ENCODE measurements at regions not wholly inside any gene's neighbourhood (a gene's known extent, or its start where the extent isn't known, plus 50 kb on each side); places are given as distances from the start of the nearest gene placed in this dataset.
"Not testable (repeated sequence)": the region's sequence is repeated elsewhere in the genome, so short reads cannot be mapped to it uniquely, and the experiment has no call there.

- no peak overlapping the region for H3K4me3 Mint-ChIP-seq
- H3K9me3 Mint-ChIP-seq (ENCODE audit: low read depth), result peaks cover 4% of the 10 kb centered on the region
- H3K36me3 Mint-ChIP-seq, result no peaks in the 10 kb centered on the region
- no peaks in the 10 kb centered on the region for H3K27me3 Mint-ChIP-seq
- H3K4me1 Mint-ChIP-seq, result no peaks in the 10 kb centered on the region
- no peak for ATAC-seq
- no peak for DNase-seq
- CTCF ChIA-PET, result no interaction called here
- no peak overlapping the region for H3K27ac Mint-ChIP-seq
These were observed 471.8 kb downstream of the COL12A1 start for GRCh38 chr6:74733830-74734620.

- no peak overlapping the region for H3K27ac Mint-ChIP-seq
These were observed 473.9 kb downstream of the COL12A1 start for GRCh38 chr6:74731931-74732330.

GRCh38 chr6:74731204-74731603, 474.6 kb downstream of the COL12A1 start:
- DNase-seq (no peak), ATAC-seq (no peak)
- CTCF ChIA-PET, result no interaction called here

More at GRCh38 chr6:74731931-74732330, 473.9 kb downstream of the COL12A1 start:
- no peaks in the 10 kb centered on the region for H3K4me1 Mint-ChIP-seq
- no peaks in the 10 kb centered on the region for H3K27me3 Mint-ChIP-seq
- DNase-seq (no peak), ATAC-seq (no peak)
- no peak overlapping the region for H3K4me3 Mint-ChIP-seq
- CTCF ChIA-PET, result no interaction called here
- peaks cover 4% of the 10 kb centered on the region for H3K9me3 Mint-ChIP-seq (ENCODE audit: low read depth)
- H3K36me3 Mint-ChIP-seq, result no peaks in the 10 kb centered on the region

GRCh38 chr6:74720923-74721322, 484.9 kb downstream of the COL12A1 start:
- H3K36me3 Mint-ChIP-seq, result no peaks in the 10 kb centered on the region
- H3K4me1 Mint-ChIP-seq, result no peaks in the 10 kb centered on the region
- DNase-seq (no peak), ATAC-seq (no peak)
- CTCF ChIA-PET, result no interaction called here
- H3K27ac Mint-ChIP-seq, result no peak overlapping the region
- no peaks in the 10 kb centered on the region for H3K27me3 Mint-ChIP-seq
- H3K4me3 Mint-ChIP-seq, result no peak overlapping the region
- H3K9me3 Mint-ChIP-seq (ENCODE audit: low read depth), result peaks cover 2% of the 10 kb centered on the region

More at GRCh38 chr6:74731204-74731603, 474.6 kb downstream of the COL12A1 start:
- Mint-ChIP-seq H3K27ac (no peak overlapping the region), H3K4me1 (no peaks in the 10 kb centered on the region), H3K9me3 (ENCODE audit: low read depth) (peaks cover 4% of the 10 kb centered on the region), H3K4me3 (no peak overlapping the region), H3K27me3 (no peaks in the 10 kb centered on the region), H3K36me3 (no peaks in the 10 kb centered on the region)

- CTCF ChIA-PET, result no interaction called here
- H3K36me3 Mint-ChIP-seq, result no peaks in the 10 kb centered on the region
- DNase-seq (no peak), ATAC-seq (no peak)
- H3K9me3 Mint-ChIP-seq (ENCODE audit: low read depth), result no peaks in the 10 kb centered on the region
- H3K27ac Mint-ChIP-seq, result no peak overlapping the region
- H3K4me3 Mint-ChIP-seq, result no peak overlapping the region
- no peaks in the 10 kb centered on the region for H3K27me3 Mint-ChIP-seq
- no peaks in the 10 kb centered on the region for H3K4me1 Mint-ChIP-seq
These were observed 488.3 kb downstream of the COL12A1 start for GRCh38 chr6:74717591-74717990.

GRCh38 chr6:74715355-74716085, 490.3 kb downstream of the COL12A1 start:
- DNase-seq (no peak), ATAC-seq (no peak)
- CTCF ChIA-PET, result no interaction called here
- Mint-ChIP-seq H3K27me3 (no peaks in the 10 kb centered on the region), H3K4me1 (no peaks in the 10 kb centered on the region), H3K36me3 (no peaks in the 10 kb centered on the region), H3K4me3 (no peak overlapping the region), H3K27ac (no peak overlapping the region), H3K9me3 (ENCODE audit: low read depth) (peaks cover 3% of the 10 kb centered on the region)

DNA sequence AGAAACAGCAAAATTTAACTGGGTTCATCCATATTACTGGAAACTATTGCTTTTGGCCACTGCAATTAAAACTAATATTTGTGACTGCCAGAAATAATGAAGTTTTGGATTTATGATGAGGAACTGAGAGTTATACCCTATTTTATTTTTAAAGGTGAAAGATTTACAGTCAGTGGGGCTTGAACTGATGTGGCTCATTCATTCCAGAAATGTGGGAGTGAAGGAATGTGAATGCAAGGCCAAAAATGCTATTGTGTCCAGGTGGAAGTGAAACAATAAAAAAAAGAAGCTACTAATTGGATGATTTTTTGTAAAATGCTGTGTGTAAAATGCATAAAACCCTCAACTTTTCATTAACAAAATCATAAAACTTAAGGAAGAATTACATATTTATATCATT, 491.9 kb downstream of the COL12A1 start:
- H3K9me3 Mint-ChIP-seq (ENCODE audit: low read depth), result peaks cover 3% of the 10 kb centered on the region
- CTCF ChIA-PET, result no interaction called here
- DNase-seq, result no peak
- no peaks in the 10 kb centered on the region for H3K27me3 Mint-ChIP-seq
- ATAC-seq, result no peak
- no peak overlapping the region for H3K27ac Mint-ChIP-seq
- H3K4me1 Mint-ChIP-seq, result no peaks in the 10 kb centered on the region
- H3K36me3 Mint-ChIP-seq, result no peaks in the 10 kb centered on the region
- no peak overlapping the region for H3K4me3 Mint-ChIP-seq

DNA sequence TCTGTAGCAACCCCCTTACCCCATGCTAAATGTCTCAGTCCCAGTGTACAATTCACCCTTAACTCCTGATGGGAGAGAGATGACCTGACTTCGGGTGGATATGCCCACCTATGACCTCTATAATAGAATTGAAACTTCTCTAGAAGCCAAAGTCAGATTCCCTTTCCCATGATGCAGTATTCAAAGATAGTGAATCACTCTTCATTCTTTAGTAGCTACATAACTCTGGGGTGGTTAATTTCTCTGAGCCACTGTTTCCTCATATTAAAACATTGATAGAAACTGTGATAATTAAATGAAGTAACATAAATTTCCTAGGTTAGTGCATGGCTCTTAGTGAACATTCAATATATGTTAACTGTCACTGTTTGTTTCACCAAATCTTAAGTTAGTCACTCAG, 500.4 kb downstream of the COL12A1 start:
- no peak overlapping the region for H3K4me3 Mint-ChIP-seq
- CTCF ChIA-PET, result no interaction called here
- H3K36me3 Mint-ChIP-seq, result no peaks in the 10 kb centered on the region
- no peak overlapping the region for H3K27ac Mint-ChIP-seq
- DNase-seq, result no peak
- H3K27me3 Mint-ChIP-seq, result no peaks in the 10 kb centered on the region
- H3K9me3 Mint-ChIP-seq (ENCODE audit: low read depth), result no peaks in the 10 kb centered on the region
- no peaks in the 10 kb centered on the region for H3K4me1 Mint-ChIP-seq
- ATAC-seq, result no peak

DNA sequence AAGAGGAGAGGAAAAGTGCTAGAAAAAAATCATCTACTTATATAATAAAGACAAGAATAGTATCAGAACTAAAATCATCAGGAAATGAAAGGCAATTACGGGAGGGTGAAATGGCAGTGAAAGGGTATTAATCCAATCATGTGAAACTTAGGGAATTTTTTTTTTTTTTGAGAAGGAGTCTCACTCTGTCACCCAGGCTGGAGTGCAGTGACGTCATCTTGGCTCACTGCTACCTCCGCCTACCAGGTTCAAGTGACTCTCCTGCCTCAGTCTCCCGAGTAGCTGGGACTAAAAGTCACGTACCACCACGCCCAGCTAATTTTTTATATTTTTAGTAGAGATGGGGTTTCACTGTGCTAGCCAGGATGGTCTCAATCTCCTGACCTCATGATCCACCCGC, 501.3 kb downstream of the COL12A1 start:
- H3K36me3 Mint-ChIP-seq; H3K4me1 Mint-ChIP-seq; DNase-seq; CTCF ChIA-PET; H3K9me3 Mint-ChIP-seq (ENCODE audit: low read depth); ATAC-seq; H3K27me3 Mint-ChIP-seq; H3K4me3 Mint-ChIP-seq; H3K27ac Mint-ChIP-seq: not testable (repeated sequence)

DNA sequence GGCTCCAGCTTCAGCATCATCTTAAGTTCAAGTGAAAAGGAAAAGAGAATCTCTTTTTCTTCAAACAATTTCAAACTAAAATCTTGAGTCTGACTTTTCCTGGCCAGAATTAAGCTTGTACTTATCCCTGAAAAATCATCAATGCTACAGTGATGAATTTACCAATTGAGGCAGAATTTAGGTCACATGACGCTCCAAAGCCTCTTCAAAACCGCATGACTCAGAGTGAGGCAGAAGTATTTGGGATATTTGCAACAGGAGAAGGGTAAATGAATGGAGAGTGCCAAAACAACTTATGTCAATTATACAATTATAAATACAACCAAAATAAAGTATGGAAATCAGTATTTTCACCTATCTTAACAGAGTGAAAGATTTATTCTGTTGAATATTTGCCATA, 515.5 kb downstream of the COL12A1 start:
- ATAC-seq (no peak), DNase-seq (no peak)
- peaks cover 6% of the 10 kb centered on the region for H3K9me3 Mint-ChIP-seq (ENCODE audit: low read depth)
- H3K27me3 Mint-ChIP-seq, result no peaks in the 10 kb centered on the region
- no peak overlapping the region for H3K4me3 Mint-ChIP-seq
- no peaks in the 10 kb centered on the region for H3K4me1 Mint-ChIP-seq
- CTCF ChIA-PET, result no interaction called here
- H3K36me3 Mint-ChIP-seq, result no peaks in the 10 kb centered on the region
- H3K27ac Mint-ChIP-seq, result no peak overlapping the region

GRCh38 chr6:74689601-74690000, 516.3 kb downstream of the COL12A1 start:
- CTCF ChIA-PET, result no interaction called here
- peaks cover 5% of the 10 kb centered on the region for H3K9me3 Mint-ChIP-seq (ENCODE audit: low read depth)
- H3K4me1 Mint-ChIP-seq, result no peaks in the 10 kb centered on the region
- no peaks in the 10 kb centered on the region for H3K27me3 Mint-ChIP-seq
- H3K27ac Mint-ChIP-seq, result no peak overlapping the region
- H3K4me3 Mint-ChIP-seq, result no peak overlapping the region
- DNase-seq (no peak), ATAC-seq (no peak)
- H3K36me3 Mint-ChIP-seq, result no peaks in the 10 kb centered on the region

- ATAC-seq, result no peak
- no peaks in the 10 kb centered on the region for H3K36me3 Mint-ChIP-seq
- H3K27me3 Mint-ChIP-seq, result no peaks in the 10 kb centered on the region
- H3K4me1 Mint-ChIP-seq, result no peaks in the 10 kb centered on the region
- H3K4me3 Mint-ChIP-seq, result no peak overlapping the region
- CTCF ChIA-PET, result no interaction called here
- DNase-seq, result no peak
- H3K27ac Mint-ChIP-seq, result no peak overlapping the region
- H3K9me3 Mint-ChIP-seq (ENCODE audit: low read depth), result no peaks in the 10 kb centered on the region
These were observed 528.4 kb downstream of the COL12A1 start for GRCh38 chr6:74677463-74677862.

DNA sequence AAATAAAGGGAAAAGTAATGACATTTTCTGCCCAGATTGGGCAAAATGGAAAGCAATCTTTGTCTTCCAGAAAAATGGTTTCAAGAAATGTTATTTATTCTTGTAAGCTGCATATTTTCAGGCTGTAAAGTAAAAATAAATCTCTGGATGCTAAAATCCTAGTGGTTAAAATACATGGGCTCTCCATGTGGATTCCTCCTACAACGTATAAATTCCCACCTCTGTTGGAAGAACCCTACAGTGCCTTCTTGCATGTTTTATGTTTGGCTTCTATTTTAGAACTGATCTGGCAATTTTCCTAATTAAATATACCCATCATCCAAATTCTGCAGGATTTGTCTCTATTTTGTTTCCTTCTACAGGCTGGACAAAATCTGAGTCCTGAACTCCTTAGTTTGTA, 528.9 kb downstream of the COL12A1 start:
- H3K4me3 Mint-ChIP-seq, result no peak overlapping the region
- H3K36me3 Mint-ChIP-seq, result no peaks in the 10 kb centered on the region
- no peaks in the 10 kb centered on the region for H3K9me3 Mint-ChIP-seq (ENCODE audit: low read depth)
- no peaks in the 10 kb centered on the region for H3K4me1 Mint-ChIP-seq
- H3K27ac Mint-ChIP-seq, result no peak overlapping the region
- DNase-seq, result no peak
- no peak for ATAC-seq
- no peaks in the 10 kb centered on the region for H3K27me3 Mint-ChIP-seq
- CTCF ChIA-PET, result no interaction called here

DNA sequence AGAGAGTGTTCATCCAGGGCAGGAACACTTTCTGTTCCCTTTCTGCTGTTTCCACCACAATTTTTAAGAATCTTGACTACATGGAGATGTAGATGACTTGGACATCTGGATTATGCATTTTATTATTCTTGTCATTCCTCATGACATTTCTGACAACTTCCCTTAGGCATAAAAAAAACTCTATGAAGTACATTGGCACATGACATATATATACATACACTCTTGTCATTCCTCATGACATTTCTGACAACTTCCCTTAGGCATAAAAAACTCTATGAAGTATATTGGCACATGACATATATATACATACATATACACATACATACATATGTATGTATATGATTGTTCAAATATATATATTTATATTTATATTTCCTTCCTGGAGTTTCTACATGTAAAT, 531.5 kb downstream of the COL12A1 start:
- H3K27ac Mint-ChIP-seq, result no peak overlapping the region
- H3K4me1 Mint-ChIP-seq, result no peaks in the 10 kb centered on the region
- ATAC-seq, result no peak
- no peak for DNase-seq
- peaks cover 6% of the 10 kb centered on the region for H3K9me3 Mint-ChIP-seq (ENCODE audit: low read depth)
- H3K27me3 Mint-ChIP-seq, result no peaks in the 10 kb centered on the region
- CTCF ChIA-PET, result no interaction called here
- no peak overlapping the region for H3K4me3 Mint-ChIP-seq
- no peaks in the 10 kb centered on the region for H3K36me3 Mint-ChIP-seq

All from activated CD8-positive, alpha-beta memory T cell treated with anti-CD3 and anti-CD28 coated beads, Interleukin-2, amount 10 ng/mL, durations not matched to agents 7 days and 5 days (primary cell).